ENCODE measurements at regions not wholly inside any gene's neighbourhood (a gene's known extent, or its start where the extent isn't known, plus 50 kb on each side); places are given as distances from the start of the nearest gene placed in this dataset.

DNA sequence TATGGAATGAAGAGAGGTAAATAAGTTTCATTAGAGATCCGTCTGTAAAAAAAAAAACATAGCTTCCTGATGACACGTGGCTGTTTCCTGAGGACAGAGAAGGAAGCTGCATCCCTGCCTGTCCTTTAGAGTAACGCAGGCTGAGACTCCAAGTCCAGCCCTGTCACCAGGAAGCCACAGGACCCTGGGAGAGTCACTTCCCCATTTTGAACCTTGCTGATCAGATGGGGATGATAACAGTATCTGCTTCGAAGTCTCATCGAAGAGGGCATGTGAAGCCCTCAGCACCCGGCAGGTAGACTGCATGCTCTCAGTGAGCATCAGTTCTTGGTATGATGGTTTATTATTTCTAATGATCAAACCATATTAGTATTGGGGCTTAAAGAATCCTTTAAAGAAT lies 139.1 kb upstream of the KCNG1 start:
- H3K9me3 ChIP-seq (ENCODE audit: insufficient read depth, low read length), result no peaks in the 10 kb centered on the region
- H3F3A ChIP-seq (ENCODE audit: insufficient read depth), result no peaks in the 10 kb centered on the region
- H3K4me2 ChIP-seq (ENCODE audit: low read depth, low read length, poor library complexity, severe bottlenecking), result no peak overlapping the region
- no peak overlapping the region for H3K9ac ChIP-seq (ENCODE audit: low read length)
- no peaks in the 10 kb centered on the region for H3K27me3 ChIP-seq (ENCODE audit: low read length)
- H3K27ac ChIP-seq (ENCODE audit: low read depth, low read length), result no peak overlapping the region
- H3K4me3 ChIP-seq (ENCODE audit: insufficient read depth, low read length, poor library complexity, severe bottlenecking), result no peak overlapping the region
- TF ChIP-seq, protein P1, sequence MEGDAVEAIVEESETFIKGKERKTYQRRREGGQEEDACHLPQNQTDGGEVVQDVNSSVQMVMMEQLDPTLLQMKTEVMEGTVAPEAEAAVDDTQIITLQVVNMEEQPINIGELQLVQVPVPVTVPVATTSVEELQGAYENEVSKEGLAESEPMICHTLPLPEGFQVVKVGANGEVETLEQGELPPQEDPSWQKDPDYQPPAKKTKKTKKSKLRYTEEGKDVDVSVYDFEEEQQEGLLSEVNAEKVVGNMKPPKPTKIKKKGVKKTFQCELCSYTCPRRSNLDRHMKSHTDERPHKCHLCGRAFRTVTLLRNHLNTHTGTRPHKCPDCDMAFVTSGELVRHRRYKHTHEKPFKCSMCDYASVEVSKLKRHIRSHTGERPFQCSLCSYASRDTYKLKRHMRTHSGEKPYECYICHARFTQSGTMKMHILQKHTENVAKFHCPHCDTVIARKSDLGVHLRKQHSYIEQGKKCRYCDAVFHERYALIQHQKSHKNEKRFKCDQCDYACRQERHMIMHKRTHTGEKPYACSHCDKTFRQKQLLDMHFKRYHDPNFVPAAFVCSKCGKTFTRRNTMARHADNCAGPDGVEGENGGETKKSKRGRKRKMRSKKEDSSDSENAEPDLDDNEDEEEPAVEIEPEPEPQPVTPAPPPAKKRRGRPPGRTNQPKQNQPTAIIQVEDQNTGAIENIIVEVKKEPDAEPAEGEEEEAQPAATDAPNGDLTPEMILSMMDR (IDR thresholded peaks at IDR 0.05; ENCODE audit: insufficient read depth, low read length, poor library complexity, severe bottlenecking), result no peak
- TF ChIP-seq EZH2phosphoT487 (conservative IDR thresholded peaks at IDR 0.05; ENCODE audit: low read length), result no peak
- H3K36me3 ChIP-seq (ENCODE audit: low read length), result no peaks in the 10 kb centered on the region
- H2AFZ ChIP-seq (ENCODE audit: low read depth, low read length, severe bottlenecking), result no peak overlapping the region
- no peaks in the 10 kb centered on the region for H4K20me1 ChIP-seq (ENCODE audit: low read depth, low read length)
- H3K9me2 ChIP-seq (replicated peaks; ENCODE audit: insufficient read depth, low read length), result no peaks in the 10 kb centered on the region
- no peaks in the 10 kb centered on the region for H3K79me2 ChIP-seq (ENCODE audit: insufficient read depth, low read length)

DNA sequence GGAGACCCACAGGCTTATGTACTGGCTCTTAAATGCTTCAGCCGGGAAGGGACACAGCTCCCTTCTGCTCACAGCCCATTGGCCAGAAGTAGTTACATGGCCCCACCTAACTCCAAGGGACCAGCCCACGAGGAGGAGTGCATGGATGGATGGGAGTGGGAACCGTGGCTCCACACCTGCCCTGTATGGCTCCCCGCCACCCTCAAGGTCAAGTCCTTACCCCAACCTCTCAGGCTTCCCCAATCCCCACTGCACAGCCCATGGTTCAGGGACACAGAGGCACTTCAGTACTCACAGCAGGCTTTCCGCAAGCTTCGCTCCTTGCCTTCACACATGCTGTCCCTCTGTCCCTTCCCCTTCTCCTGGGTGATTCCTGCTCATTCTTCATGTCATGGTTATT lies 137.9 kb upstream of the KCNG1 start:
- H3K27me3 ChIP-seq (ENCODE audit: low read length), result no peaks in the 10 kb centered on the region
- H2AFZ ChIP-seq (ENCODE audit: low read depth, low read length, severe bottlenecking), result no peak overlapping the region
- H3K9ac ChIP-seq (ENCODE audit: low read length), result no peak overlapping the region
- H3K4me3 ChIP-seq (ENCODE audit: insufficient read depth, low read length, poor library complexity, severe bottlenecking), result no peak overlapping the region
- no peaks in the 10 kb centered on the region for H3F3A ChIP-seq (ENCODE audit: insufficient read depth)
- H3K9me3 ChIP-seq (ENCODE audit: insufficient read depth, low read length), result no peaks in the 10 kb centered on the region
- TF ChIP-seq EZH2phosphoT487 (conservative IDR thresholded peaks at IDR 0.05; ENCODE audit: low read length), result no peak
- TF ChIP-seq, protein P1 (IDR thresholded peaks at IDR 0.05; ENCODE audit: insufficient read depth, low read length, poor library complexity, severe bottlenecking), result no peak
- H3K36me3 ChIP-seq (ENCODE audit: low read length), result no peaks in the 10 kb centered on the region
- no peaks in the 10 kb centered on the region for H3K79me2 ChIP-seq (ENCODE audit: insufficient read depth, low read length)
- no peak overlapping the region for H3K4me2 ChIP-seq (ENCODE audit: low read depth, low read length, poor library complexity, severe bottlenecking)
- H3K27ac ChIP-seq (ENCODE audit: low read depth, low read length), result no peak overlapping the region
- no peaks in the 10 kb centered on the region for H4K20me1 ChIP-seq (ENCODE audit: low read depth, low read length)
- no peaks in the 10 kb centered on the region for H3K9me2 ChIP-seq (replicated peaks; ENCODE audit: insufficient read depth, low read length)

DNA sequence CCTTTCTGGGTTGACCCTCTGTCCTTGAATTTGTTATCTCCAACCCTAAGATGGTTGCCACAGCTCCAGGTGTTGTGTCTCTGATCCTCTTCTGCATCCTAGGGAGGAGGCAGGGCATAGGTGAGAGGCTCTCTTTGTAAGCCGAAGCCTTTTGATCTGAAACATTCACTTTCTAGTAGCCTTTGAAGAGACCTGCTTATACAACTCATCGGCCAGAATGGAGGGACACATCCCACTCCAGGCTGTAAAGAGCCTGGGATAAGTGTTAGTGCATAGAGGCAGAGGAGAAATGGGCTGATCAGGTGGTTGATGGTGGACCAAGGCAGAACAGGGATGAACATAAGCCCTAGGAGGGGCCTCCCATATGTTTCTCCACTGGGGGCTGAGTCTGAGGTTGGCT lies 137.1 kb upstream of the KCNG1 start:
- TF ChIP-seq EZH2phosphoT487 (conservative IDR thresholded peaks at IDR 0.05; ENCODE audit: low read length), result no peak
- TF ChIP-seq, protein P1 (IDR thresholded peaks at IDR 0.05; ENCODE audit: insufficient read depth, low read length, poor library complexity, severe bottlenecking), result no peak

More for the DNA sequence above, 137.1 kb upstream of the KCNG1 start:
- Histone ChIP-seq H3K4me3 (ENCODE audit: insufficient read depth, low read length, poor library complexity, severe bottlenecking) (no peak overlapping the region), H3K27me3 (ENCODE audit: low read length) (no peaks in the 10 kb centered on the region), H3K9ac (ENCODE audit: low read length) (no peak overlapping the region), H4K20me1 (ENCODE audit: low read depth, low read length) (no peaks in the 10 kb centered on the region), H3F3A (ENCODE audit: insufficient read depth) (no peaks in the 10 kb centered on the region), H2AFZ (ENCODE audit: low read depth, low read length, severe bottlenecking) (no peak overlapping the region), H3K79me2 (ENCODE audit: insufficient read depth, low read length) (no peaks in the 10 kb centered on the region), H3K9me2 (replicated peaks; ENCODE audit: insufficient read depth, low read length) (no peaks in the 10 kb centered on the region), H3K4me2 (ENCODE audit: low read depth, low read length, poor library complexity, severe bottlenecking) (no peak overlapping the region), H3K27ac (ENCODE audit: low read depth, low read length) (no peak overlapping the region), H3K9me3 (ENCODE audit: insufficient read depth, low read length) (no peaks in the 10 kb centered on the region), H3K36me3 (ENCODE audit: low read length) (no peaks in the 10 kb centered on the region)

Data from SU-DHL-6 (cell line).